ENCODE measurements at regions not wholly inside any gene's neighbourhood (a gene's known extent, or its start where the extent isn't known, plus 50 kb on each side); places are given as distances from the start of the nearest gene placed in this dataset.

DNA sequence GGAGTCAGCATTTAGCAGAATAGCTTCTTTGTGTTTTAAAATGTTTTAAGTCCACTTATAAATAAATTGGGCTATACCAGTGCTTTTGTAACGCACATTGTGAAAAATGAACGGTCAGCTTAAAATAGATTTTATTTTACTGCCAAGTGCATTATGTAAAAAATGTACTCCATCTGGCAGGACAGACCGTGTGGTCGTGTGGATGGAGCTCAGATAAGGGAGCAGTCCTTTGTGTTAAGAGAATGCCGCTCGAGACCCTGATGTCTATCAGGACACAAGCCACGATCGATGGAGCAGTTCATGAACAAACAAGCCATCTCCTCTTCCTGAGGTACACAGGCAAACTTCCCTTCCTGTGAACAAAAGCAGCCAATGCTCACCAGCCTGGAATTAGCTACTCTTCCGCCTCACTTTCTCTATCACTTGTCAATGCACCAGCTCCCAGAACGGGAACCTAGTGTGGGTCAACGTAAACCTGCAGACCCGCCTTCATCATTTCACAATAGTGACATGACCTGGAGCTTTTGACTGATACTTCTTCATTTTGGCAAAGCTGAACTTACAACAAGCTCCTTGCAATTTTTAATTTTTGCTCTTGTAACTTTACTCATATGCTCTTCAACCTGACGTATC, 243.5 kb downstream of the TGFB2 start:
- no peaks in the 10 kb centered on the region for H4K20me1 ChIP-seq
- H3K4me2 ChIP-seq = no peak overlapping the region
- no peaks in the 10 kb centered on the region for H3K36me3 ChIP-seq
- H3K9ac ChIP-seq = no peak overlapping the region
- H3K27ac ChIP-seq = no peak overlapping the region
- TF ChIP-seq Cebpa-rat (IDR thresholded peaks at IDR 0.05) = no peak
- no peaks in the 10 kb centered on the region for H3K9me3 ChIP-seq (replicated peaks in 1 of 11)
- no peak overlapping the region for H3K4me3 ChIP-seq
- H3K27me3 ChIP-seq = no peaks in the 10 kb centered on the region
- H3K4me1 ChIP-seq = no peaks in the 10 kb centered on the region

- no peak for TF ChIP-seq Cebpa-rat (IDR thresholded peaks at IDR 0.05)
- Histone ChIP-seq H4K20me1 (no peaks in the 10 kb centered on the region), H3K36me3 (no peaks in the 10 kb centered on the region), H3K4me2 (no peak overlapping the region), H3K9ac (no peak overlapping the region), H3K27ac (no peak overlapping the region), H3K4me1 (no peaks in the 10 kb centered on the region), H3K27me3 (no peaks in the 10 kb centered on the region), H3K4me3 (no peak overlapping the region), H3K9me3 (replicated peaks in 1 of 11) (no peaks in the 10 kb centered on the region)
Observed at GRCh38 chr1:218589487-218589886, 244.4 kb downstream of the TGFB2 start.

- Histone ChIP-seq H4K20me1 (no peaks in the 10 kb centered on the region), H3K27me3 (no peaks in the 10 kb centered on the region), H3K4me1 (no peaks in the 10 kb centered on the region), H3K9ac (no peak overlapping the region), H3K4me3 (no peak overlapping the region), H3K4me2 (no peak overlapping the region), H3K9me3 (replicated peaks in 1 of 11) (no peaks in the 10 kb centered on the region), H3K36me3 (no peaks in the 10 kb centered on the region), H3K27ac (no peak overlapping the region)
- TF ChIP-seq Cebpa-rat (IDR thresholded peaks at IDR 0.05) = no peak
Observed at GRCh38 chr1:218591966-218592365, 246.8 kb downstream of the TGFB2 start.

DNA sequence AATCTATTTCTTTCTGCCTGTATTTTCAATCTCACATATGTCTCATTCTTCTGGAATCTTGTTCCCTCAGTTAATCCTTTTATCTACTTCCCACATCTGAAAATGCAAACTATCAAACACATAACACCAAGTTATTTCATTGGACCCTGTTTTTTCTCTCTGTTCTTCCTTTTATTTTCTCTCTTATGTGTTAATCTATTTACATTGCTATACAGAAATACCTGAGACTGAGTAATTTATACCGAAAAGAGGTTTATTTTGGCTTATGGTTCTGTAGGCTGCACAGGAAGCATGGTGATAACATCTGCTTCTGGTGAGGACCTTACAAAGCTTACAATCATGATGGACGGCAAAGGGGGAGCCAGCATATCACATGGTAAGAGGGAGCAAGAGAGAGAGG, 247.6 kb downstream of the TGFB2 start:
- Histone ChIP-seq H3K9me3 (replicated peaks in 1 of 11) (no peaks in the 10 kb centered on the region), H3K4me3 (no peak overlapping the region), H3K4me1 (no peaks in the 10 kb centered on the region), H3K27ac (no peak overlapping the region), H3K36me3 (no peaks in the 10 kb centered on the region), H3K9ac (no peak overlapping the region), H3K4me2 (no peak overlapping the region), H4K20me1 (no peaks in the 10 kb centered on the region), H3K27me3 (no peaks in the 10 kb centered on the region)
- no peak for TF ChIP-seq Cebpa-rat (IDR thresholded peaks at IDR 0.05)

DNA sequence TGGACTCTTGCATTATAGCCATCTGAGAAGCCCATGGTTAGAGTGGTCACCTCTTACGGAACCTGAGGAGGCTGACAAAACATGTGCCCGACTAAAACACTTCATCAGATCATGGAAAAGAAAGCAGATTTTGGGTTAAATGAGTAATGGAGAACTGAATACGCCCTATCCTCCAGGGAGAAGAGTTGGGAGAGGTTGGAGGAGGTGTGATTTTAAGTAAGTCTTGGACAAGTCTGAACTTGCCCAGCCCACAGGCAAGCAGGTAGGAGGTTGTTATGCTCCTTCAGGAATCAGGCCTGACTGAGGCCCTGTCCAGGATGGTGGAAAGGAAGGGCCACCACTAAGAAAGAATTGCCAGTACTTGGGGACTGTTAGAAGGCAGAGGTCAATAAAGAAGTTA, 255.8 kb downstream of the TGFB2 start:
- no peaks in the 10 kb centered on the region for H4K20me1 ChIP-seq
- H3K9ac ChIP-seq = no peak overlapping the region
- H3K4me3 ChIP-seq = no peak overlapping the region
- peaks cover 0 to 5% (median 0%) of the 10 kb centered on the region in 11 experiments; a peak in 1 of 22 replicates for H3K9me3 ChIP-seq (replicated peaks in 1 of 11)
- TF ChIP-seq Cebpa-rat (IDR thresholded peaks at IDR 0.05) = no peak
- no peaks in the 10 kb centered on the region for H3K27me3 ChIP-seq
- H3K4me1 ChIP-seq = no peaks in the 10 kb centered on the region
- no peaks in the 10 kb centered on the region for H3K36me3 ChIP-seq
- H3K4me2 ChIP-seq = no peak overlapping the region
- H3K27ac ChIP-seq = no peak overlapping the region; a peak in 1 of 22 replicates

DNA sequence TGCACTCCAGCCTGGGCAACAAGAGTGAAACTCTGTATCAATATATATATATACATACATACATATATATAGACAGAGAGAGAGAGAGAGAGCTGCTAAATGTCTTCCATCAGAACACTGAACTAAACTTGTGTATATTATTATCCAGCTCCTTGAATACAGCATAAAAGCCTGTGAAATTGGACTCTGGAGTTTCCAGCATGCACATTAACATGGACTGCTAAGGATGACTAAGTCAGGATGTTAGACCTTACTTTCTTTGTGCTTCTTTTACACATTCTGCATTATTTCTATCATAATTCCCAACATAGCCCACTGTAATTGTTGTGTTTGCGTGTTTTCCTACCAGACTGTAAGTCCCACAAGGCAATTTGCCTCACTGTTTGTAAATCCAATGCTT, 259.1 kb downstream of the TGFB2 start:
- Histone ChIP-seq H3K4me1 (no peaks in the 10 kb centered on the region), H4K20me1 (no peaks in the 10 kb centered on the region), H3K4me2 (no peak overlapping the region), H3K4me3 (no peak overlapping the region), H3K9ac (no peak overlapping the region), H3K27me3 (no peaks in the 10 kb centered on the region), H3K9me3 (replicated peaks in 1 of 11) (peaks cover 9 to 31% (median 11%) of the 10 kb centered on the region in 11 experiments; a peak in 18 of 22 replicates), H3K27ac (no peak overlapping the region), H3K36me3 (no peaks in the 10 kb centered on the region)
- TF ChIP-seq Cebpa-rat (IDR thresholded peaks at IDR 0.05) = no peak

- no peak overlapping the region for H3K9ac ChIP-seq
- no peaks in the 10 kb centered on the region for H3K27me3 ChIP-seq
- no peak overlapping the region for H3K27ac ChIP-seq
- H3K4me3 ChIP-seq = no peak overlapping the region
- no peak for TF ChIP-seq Cebpa-rat (IDR thresholded peaks at IDR 0.05)
- no peak overlapping the region for H3K4me2 ChIP-seq
- no peaks in the 10 kb centered on the region for H4K20me1 ChIP-seq
- H3K9me3 ChIP-seq (replicated peaks in 1 of 11) = peaks cover 9 to 25% (median 11%) of the 10 kb centered on the region in 11 experiments; a peak in 18 of 22 replicates
- H3K4me1 ChIP-seq = no peaks in the 10 kb centered on the region
- H3K36me3 ChIP-seq = no peaks in the 10 kb centered on the region
Observed at GRCh38 chr1:218611916-218612585, 266.9 kb downstream of the TGFB2 start.

GRCh38 chr1:218613105-218613504, 268.0 kb downstream of the TGFB2 start:
- no peak overlapping the region for H3K9ac ChIP-seq
- no peaks in the 10 kb centered on the region for H4K20me1 ChIP-seq
- H3K27me3 ChIP-seq = no peaks in the 10 kb centered on the region
- H3K36me3 ChIP-seq = no peaks in the 10 kb centered on the region
- TF ChIP-seq Cebpa-rat (IDR thresholded peaks at IDR 0.05) = no peak
- no peaks in the 10 kb centered on the region for H3K4me1 ChIP-seq
- H3K9me3 ChIP-seq (replicated peaks in 1 of 11) = peaks cover 6 to 17% (median 7%) of the 10 kb centered on the region in 11 experiments; a peak in 18 of 22 replicates
- no peak overlapping the region for H3K27ac ChIP-seq
- H3K4me3 ChIP-seq = no peak overlapping the region
- no peak overlapping the region for H3K4me2 ChIP-seq

DNA sequence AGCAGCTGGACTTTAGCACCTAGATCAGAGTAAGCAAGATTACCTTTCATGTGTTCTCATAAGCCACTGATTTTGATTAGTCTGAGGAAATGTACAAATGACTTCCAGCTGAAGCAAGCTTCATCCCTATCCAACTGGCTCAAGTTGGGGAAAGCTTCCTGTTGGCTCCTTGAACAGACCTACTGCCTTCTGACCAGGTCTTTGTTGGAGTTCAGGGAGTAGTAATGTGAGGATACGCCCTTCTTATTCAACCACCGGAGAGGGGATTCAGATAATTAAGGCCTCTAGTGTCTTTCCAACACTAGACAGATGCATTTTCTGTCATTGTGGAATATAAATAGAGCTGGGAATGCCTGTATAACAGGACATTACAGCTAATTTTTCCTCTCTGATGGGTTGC, 268.9 kb downstream of the TGFB2 start:
- H4K20me1 ChIP-seq = no peaks in the 10 kb centered on the region
- no peaks in the 10 kb centered on the region for H3K36me3 ChIP-seq
- H3K4me1 ChIP-seq = no peaks in the 10 kb centered on the region
- H3K27me3 ChIP-seq = no peaks in the 10 kb centered on the region
- no peak overlapping the region for H3K4me3 ChIP-seq
- H3K9me3 ChIP-seq (replicated peaks in 1 of 11) = peaks cover 0 to 8% (median 0%) of the 10 kb centered on the region in 11 experiments; a peak in 1 of 22 replicates
- H3K27ac ChIP-seq = no peak overlapping the region
- H3K4me2 ChIP-seq = no peak overlapping the region
- no peak overlapping the region for H3K9ac ChIP-seq
- TF ChIP-seq Cebpa-rat (IDR thresholded peaks at IDR 0.05) = no peak

DNA sequence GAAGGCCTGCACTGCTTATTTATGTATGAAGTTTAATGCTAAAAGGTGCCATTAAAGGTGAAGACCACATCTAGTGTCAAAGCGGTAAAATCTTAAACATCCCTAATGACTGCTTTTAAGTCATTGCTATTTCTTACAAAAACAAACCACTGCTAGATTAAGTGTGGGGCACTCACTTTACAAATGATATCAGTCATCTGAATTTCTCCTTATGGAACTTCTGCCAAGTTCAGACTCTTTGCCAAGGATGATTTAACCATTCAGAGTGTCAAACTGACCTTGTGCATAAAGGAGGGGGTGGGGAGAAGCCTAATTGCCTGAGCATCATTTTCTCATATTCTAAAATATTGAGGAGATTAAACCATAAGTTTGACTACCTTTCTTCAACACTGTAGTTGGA, 271.5 kb downstream of the TGFB2 start:
- H3K27me3 ChIP-seq = no peaks in the 10 kb centered on the region
- no peak overlapping the region for H3K9ac ChIP-seq
- H3K27ac ChIP-seq = no peak overlapping the region
- H3K4me2 ChIP-seq = no peak overlapping the region
- H3K36me3 ChIP-seq = no peaks in the 10 kb centered on the region
- no peak for TF ChIP-seq Cebpa-rat (IDR thresholded peaks at IDR 0.05)
- no peaks in the 10 kb centered on the region for H4K20me1 ChIP-seq
- H3K4me1 ChIP-seq = no peaks in the 10 kb centered on the region
- H3K9me3 ChIP-seq (replicated peaks in 1 of 11) = 0 out of 22 replicates have a peak, but pooled peaks cover 0 to 6% (median 0%) of the 10 kb centered on the region in 11 experiments
- H3K4me3 ChIP-seq = no peak overlapping the region

All from BLaER1 treated with 17β-estradiol and CSF1 and Interleukin-3, amounts not matched to agents 10 nM and 100 nM (cell line).